Loucy (cell line): ENCODE measurements at regions not wholly inside any gene's neighbourhood (a gene's known extent, or its start where the extent isn't known, plus 50 kb on each side); places are given as distances from the start of the nearest gene placed in this dataset.

Experiments
- EZH2phosphoT487 ChIP-seq: fragments of 200-600 bp; IDR thresholded peaks from 2 replicates; pipeline ENCODE4 v1.6.1; 2018; ENCODE audit warnings: antibody characterized with exemption, mild to moderate bottlenecking, moderate library complexity, borderline replicate concordance
- TF ChIP-seq, protein P1 (sequence below): fragments of 200-600 bp; sonication (generic); conservative IDR thresholded peaks from 2 replicates; pipeline ENCODE4 v1.5.1; 2014; ENCODE audit warnings: mild to moderate bottlenecking, antibody characterized with exemption, low read length

DNA sequence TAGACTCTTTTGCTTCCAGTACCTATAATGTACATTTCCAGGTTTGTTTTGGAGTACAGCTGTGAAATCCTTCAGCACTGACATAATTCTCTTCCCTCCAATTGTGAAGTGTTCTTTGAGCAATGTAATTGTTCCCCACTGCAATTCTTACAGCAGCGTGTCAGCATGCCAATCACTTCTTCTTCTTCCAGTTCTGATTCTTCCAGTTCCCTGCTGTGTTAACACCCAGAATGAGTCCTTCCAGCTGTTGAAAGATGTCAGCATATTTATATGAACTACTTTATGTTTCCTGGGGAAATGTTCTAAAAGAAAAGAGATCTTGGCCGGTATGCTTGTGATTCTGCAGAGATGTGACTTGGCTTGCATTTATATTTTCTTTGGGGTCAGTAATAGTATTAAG, 213.9 kb downstream of the UNC5CL start:
- TF ChIP-seq, protein P1, sequence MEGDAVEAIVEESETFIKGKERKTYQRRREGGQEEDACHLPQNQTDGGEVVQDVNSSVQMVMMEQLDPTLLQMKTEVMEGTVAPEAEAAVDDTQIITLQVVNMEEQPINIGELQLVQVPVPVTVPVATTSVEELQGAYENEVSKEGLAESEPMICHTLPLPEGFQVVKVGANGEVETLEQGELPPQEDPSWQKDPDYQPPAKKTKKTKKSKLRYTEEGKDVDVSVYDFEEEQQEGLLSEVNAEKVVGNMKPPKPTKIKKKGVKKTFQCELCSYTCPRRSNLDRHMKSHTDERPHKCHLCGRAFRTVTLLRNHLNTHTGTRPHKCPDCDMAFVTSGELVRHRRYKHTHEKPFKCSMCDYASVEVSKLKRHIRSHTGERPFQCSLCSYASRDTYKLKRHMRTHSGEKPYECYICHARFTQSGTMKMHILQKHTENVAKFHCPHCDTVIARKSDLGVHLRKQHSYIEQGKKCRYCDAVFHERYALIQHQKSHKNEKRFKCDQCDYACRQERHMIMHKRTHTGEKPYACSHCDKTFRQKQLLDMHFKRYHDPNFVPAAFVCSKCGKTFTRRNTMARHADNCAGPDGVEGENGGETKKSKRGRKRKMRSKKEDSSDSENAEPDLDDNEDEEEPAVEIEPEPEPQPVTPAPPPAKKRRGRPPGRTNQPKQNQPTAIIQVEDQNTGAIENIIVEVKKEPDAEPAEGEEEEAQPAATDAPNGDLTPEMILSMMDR, result no peak
- no peak for TF ChIP-seq EZH2phosphoT487
